GM12878 (cell line): ENCODE measurements at regions not wholly inside any gene's neighbourhood (a gene's known extent, or its start where the extent isn't known, plus 50 kb on each side); places are given as distances from the start of the nearest gene placed in this dataset.

Source experiments
- BHLHE40 ChIP-seq, 2 experiments: fragments of 450-650 bp in 1 of 2; IDR thresholded peaks; 2 replicates each; pipeline ENCODE4 v1.6.1; 2011 to 2017; ENCODE audit warnings: low read depth in 2 of 2, borderline replicate concordance in 1 of 2, improper control_type of control experiment in 1 of 2, low read length in 1 of 2, mild to moderate bottlenecking in 1 of 2
- BMI1 ChIP-seq: fragments of 450-650 bp; IDR thresholded peaks from 2 replicates; pipeline ENCODE4 v1.6.1; 2016; ENCODE audit warnings: mild to moderate bottlenecking, moderate library complexity, borderline replicate concordance
- CTCF ChIP-seq, 3 experiments: IDR thresholded peaks in 2 of 3; conservative IDR thresholded peaks in 1 of 3; 2 replicates each; pipeline ENCODE4 v1.5.1; 2011; ENCODE audit warnings: low read depth in 3 of 3, low read length in 3 of 3, mild to moderate bottlenecking in 3 of 3, control low read depth in 2 of 3, moderate library complexity in 2 of 3, inconsistent platforms in 1 of 3, mixed read lengths in 1 of 3; ENCODE audit not compliant: control insufficient read depth in 2 of 3, insufficient read depth in 1 of 3; ENCODE audit errors: extremely low read depth in 1 of 3
- DPF2 ChIP-seq: fragments of 450-650 bp; IDR thresholded peaks from 2 replicates; pipeline ENCODE4 v1.6.1; 2017; ENCODE audit warnings: mild to moderate bottlenecking
- E2F8 ChIP-seq: fragments of 450-650 bp; IDR thresholded peaks from 2 replicates; pipeline ENCODE4 v1.6.1; 2018; ENCODE audit warnings: mild to moderate bottlenecking, low read depth, moderate library complexity; ENCODE audit not compliant: partially characterized antibody
- FOXM1 ChIP-seq: IDR thresholded peaks from 2 replicates; pipeline ENCODE4 v1.6.1; 2012; ENCODE audit warnings: low read depth, mild to moderate bottlenecking, inconsistent platforms, low read length, moderate library complexity
- MYB ChIP-seq: fragments of 150-350 bp; IDR thresholded peaks from 2 replicates; pipeline ENCODE4 v1.6.1; 2014; ENCODE audit warnings: mild to moderate bottlenecking, low read depth, low read length, borderline replicate concordance
- NRF1 ChIP-seq: conservative IDR thresholded peaks from 2 replicates; pipeline ENCODE4 v1.6.1; 2011; ENCODE audit warnings: mild to moderate bottlenecking, low read depth, low read length, improper control_type of control experiment
- PKNOX1 ChIP-seq: fragments of 450-650 bp; IDR thresholded peaks from 2 replicates; pipeline ENCODE4 v1.6.1; 2016; ENCODE audit warnings: mild to moderate bottlenecking
- REST ChIP-seq: IDR thresholded peaks from 2 replicates; pipeline ENCODE4 v1.6.1; 2012; ENCODE audit warnings: mild to moderate bottlenecking, low read depth, low read length
- RUNX3 ChIP-seq: IDR thresholded peaks from 2 replicates; pipeline ENCODE4 v1.6.1; 2012; ENCODE audit warnings: low read length, inconsistent platforms
- SMAD1 ChIP-seq: fragments of 450-650 bp; IDR thresholded peaks from 2 replicates; pipeline ENCODE4 v1.6.1; 2018; ENCODE audit warnings: mild to moderate bottlenecking, low read depth; ENCODE audit not compliant: partially characterized antibody
- SMC3 ChIP-seq: IDR thresholded peaks from 2 replicates; pipeline ENCODE4 v1.6.1; 2011; ENCODE audit warnings: low read length, improper control_type of control experiment, borderline replicate concordance
- SREBF2 ChIP-seq: IDR thresholded peaks from 2 replicates; pipeline ENCODE4 v1.6.1; 2012; ENCODE audit warnings: mild to moderate bottlenecking, low read length
- SUPT20H ChIP-seq: IDR thresholded peaks from 2 replicates; pipeline ENCODE4 v1.6.1; 2011; ENCODE audit warnings: low read depth, mild to moderate bottlenecking, low read length, moderate library complexity, borderline replicate concordance; ENCODE audit not compliant: control insufficient read depth
- ZNF592 ChIP-seq: fragments of 450-650 bp; IDR thresholded peaks from 2 replicates; pipeline ENCODE4 v1.6.1; 2017; ENCODE audit warnings: mild to moderate bottlenecking, moderate library complexity

- TF ChIP-seq BHLHE40 (IDR thresholded peaks at IDR 0.05; ENCODE audit: borderline replicate concordance in 1 of 2, low read depth in 2 of 2, low read length in 1 of 2) (no peak), MYB (no peak), REST (no peak), SUPT20H (no peak), BMI1 (no peak), PKNOX1 (peak; percentile 50), NRF1 (no peak), CTCF (IDR thresholded peaks at IDR 0.05 in 2 of 3, conservative IDR thresholded peaks at IDR 0.05 in 1 of 3; ENCODE audit: control insufficient read depth in 2 of 3, extremely low read depth in 1 of 3, insufficient read depth in 1 of 3, low read depth in 3 of 3, low read length in 3 of 3) (peak; percentile 10 to 43 (median 31); a peak in 4 of 6 replicates), SMC3 (peak; percentile 18; the same call in 1 of the 2 replicates), DPF2 (no peak), SMAD1 (no peak), E2F8 (no peak), RUNX3 (no peak), FOXM1 (no peak), ZNF592 (no peak), SREBF2 (no peak)
Measured at GRCh38 chr5:68884883-68885282, 208.9 kb upstream of the SLC30A5 start (continued).
